CD14-positive monocyte (primary cell): ENCODE measurements at regions not wholly inside any gene's neighbourhood (a gene's known extent, or its start where the extent isn't known, plus 50 kb on each side); places are given as distances from the start of the nearest gene placed in this dataset.

Source experiments
- DNase-seq, 3 donors: peaks; one replicate each; pipeline ENCODE4 v3.0.0-alpha.2; 2011 to 2022
- H2AFZ ChIP-seq: 2 replicates; pipeline ENCODE4 v1.6.0; 2012; ENCODE audit warnings: mild to moderate bottlenecking, low read depth, low read length, inconsistent platforms; ENCODE audit not compliant: insufficient read depth, poor library complexity, severe bottlenecking
- H3K27ac ChIP-seq, 2 donors: 1 replicate in 1 of 2; 2 replicates in 1 of 2; pipeline ENCODE4 v1.5.1; 2012 to 2013; ENCODE audit warnings: low read length in 2 of 2, control low read depth in 1 of 2, inconsistent platforms in 1 of 2, low read depth in 1 of 2, mild to moderate bottlenecking in 1 of 2
- H3K27me3 ChIP-seq, 2 donors: one replicate each; pipeline versions ENCODE4 v1.6.0 to v1.6.1; 2011 to 2013; ENCODE audit warnings: low read length in 2 of 2; ENCODE audit not compliant: control insufficient read depth in 2 of 2, insufficient read depth in 2 of 2
- H3K36me3 ChIP-seq, 2 donors: replicated peaks in 1 of 2; 1 replicate in 1 of 2; 2 replicates in 1 of 2; pipeline versions ENCODE4 v1.5.1 to v1.6.1; 2012 to 2013; ENCODE audit warnings: low read length in 2 of 2, control low read depth in 1 of 2, inconsistent platforms in 1 of 2, mild to moderate bottlenecking in 1 of 2; ENCODE audit not compliant: insufficient read depth in 2 of 2, control insufficient read depth in 1 of 2
- H3K4me1 ChIP-seq, 2 donors: 1 replicate in 1 of 2; 2 replicates in 1 of 2; pipeline versions ENCODE4 v1.5.1 to v1.6.1; 2012 to 2013; ENCODE audit warnings: low read length in 2 of 2, control low read depth in 1 of 2, inconsistent platforms in 1 of 2, mild to moderate bottlenecking in 1 of 2, moderate library complexity in 1 of 2; ENCODE audit not compliant: insufficient read depth in 2 of 2, control insufficient read depth in 1 of 2
- H3K4me2 ChIP-seq: replicated peaks from 2 replicates; pipeline ENCODE3; 2012; ENCODE audit warnings: low read length, moderate library complexity, mild to moderate bottlenecking; ENCODE audit not compliant: poor library complexity, severe bottlenecking; ENCODE audit errors: extremely low read depth
- H3K4me3 ChIP-seq, 3 experiments: fragments of 200-600 bp in 1 of 3; sonication (generic) in 1 of 3; replicated peaks in 1 of 3; 1 replicate in 2 of 3; 2 replicates in 1 of 3; pipeline ENCODE4 v1.5.1; 2011 to 2013; ENCODE audit warnings: low read length in 3 of 3, mild to moderate bottlenecking in 3 of 3, control low read depth in 2 of 3, low read depth in 2 of 3, inconsistent platforms in 1 of 3, moderate library complexity in 1 of 3
- H3K79me2 ChIP-seq: 2 replicates; pipeline ENCODE4 v1.6.0; 2012; ENCODE audit warnings: mild to moderate bottlenecking, control low read depth, inconsistent platforms, low read length, moderate library complexity; ENCODE audit not compliant: insufficient read depth
- H3K9ac ChIP-seq: 2 replicates; pipeline ENCODE4 v1.6.0; 2017; ENCODE audit warnings: low read length, mild to moderate bottlenecking; ENCODE audit not compliant: insufficient read depth, poor library complexity, severe bottlenecking
- H3K9me3 ChIP-seq, 2 donors: replicated peaks in 1 of 2; 1 replicate in 1 of 2; 2 replicates in 1 of 2; pipeline versions ENCODE4 v1.5.1 to v1.6.1; 2012 to 2013; ENCODE audit warnings: low read length in 2 of 2, control low read depth in 1 of 2; ENCODE audit not compliant: control insufficient read depth in 1 of 2, insufficient read depth in 1 of 2
- H4K20me1 ChIP-seq: 2 replicates; pipeline ENCODE4 v1.6.0; 2012; ENCODE audit warnings: mild to moderate bottlenecking, low read length, control low read depth, moderate library complexity; ENCODE audit not compliant: insufficient read depth
- H3K27ac Mint-ChIP-seq, 7 donors: one replicate each; pipeline ENCODE4 v1.8.0; 2020; ENCODE audit warnings: mild to moderate bottlenecking in 7 of 7, mixed read lengths in 7 of 7, moderate library complexity in 6 of 7, inconsistent platforms in 2 of 7
- H3K27me3 Mint-ChIP-seq, 3 donors: one replicate each; pipeline ENCODE4 v1.8.0; 2021 to 2022; ENCODE audit warnings: low read depth in 3 of 3, mild to moderate bottlenecking in 3 of 3, mixed read lengths in 3 of 3, moderate library complexity in 3 of 3, inconsistent platforms in 1 of 3
- H3K36me3 Mint-ChIP-seq, 2 donors: one replicate each; pipeline ENCODE4 v1.8.0; 2020; ENCODE audit warnings: mixed read lengths in 2 of 2, inconsistent platforms in 1 of 2, mild to moderate bottlenecking in 1 of 2
- H3K4me1 Mint-ChIP-seq: one replicate; pipeline ENCODE4 v1.8.0; 2020; ENCODE audit warnings: mild to moderate bottlenecking, mixed read lengths
- H3K4me3 Mint-ChIP-seq, 2 donors: one replicate each; pipeline ENCODE4 v1.8.0; 2020; ENCODE audit warnings: mild to moderate bottlenecking in 2 of 2, mixed read lengths in 2 of 2, moderate library complexity in 1 of 2
- H3K9me3 Mint-ChIP-seq, 7 donors: one replicate each; pipeline ENCODE4 v1.8.0; 2020 to 2022; ENCODE audit warnings: mixed read lengths in 7 of 7, mild to moderate bottlenecking in 6 of 7, moderate library complexity in 6 of 7, inconsistent platforms in 2 of 7
- WGBS: methylation state at CpG from one replicate; pipeline ENCODE4 v1.1.5; 2013; ENCODE audit warnings: missing lambda C conversion rate; ENCODE audit not compliant: insufficient coverage; 5-methylcytosine and 5-hydroxymethylcytosine counted together
- intact Hi-C, 2 donors: fragments of 100-400 bp; cut with micrococcal nuclease; formaldehyde crosslinking; loops; one replicate each; pipeline versions ENCODE4 v1.15.0 to v1.15.1; 2023
- TF ChIP-seq, protein P1 (sequence below): fragments of 200-600 bp; IDR thresholded peaks from one replicate; pipeline ENCODE4 v1.8.0; 2022; ENCODE audit warnings: antibody characterized with exemption, mild to moderate bottlenecking

- no peaks in the 10 kb centered on the region for H3K9me3 ChIP-seq
- no peak overlapping the region for H3K27ac ChIP-seq
- TF ChIP-seq, protein P1, sequence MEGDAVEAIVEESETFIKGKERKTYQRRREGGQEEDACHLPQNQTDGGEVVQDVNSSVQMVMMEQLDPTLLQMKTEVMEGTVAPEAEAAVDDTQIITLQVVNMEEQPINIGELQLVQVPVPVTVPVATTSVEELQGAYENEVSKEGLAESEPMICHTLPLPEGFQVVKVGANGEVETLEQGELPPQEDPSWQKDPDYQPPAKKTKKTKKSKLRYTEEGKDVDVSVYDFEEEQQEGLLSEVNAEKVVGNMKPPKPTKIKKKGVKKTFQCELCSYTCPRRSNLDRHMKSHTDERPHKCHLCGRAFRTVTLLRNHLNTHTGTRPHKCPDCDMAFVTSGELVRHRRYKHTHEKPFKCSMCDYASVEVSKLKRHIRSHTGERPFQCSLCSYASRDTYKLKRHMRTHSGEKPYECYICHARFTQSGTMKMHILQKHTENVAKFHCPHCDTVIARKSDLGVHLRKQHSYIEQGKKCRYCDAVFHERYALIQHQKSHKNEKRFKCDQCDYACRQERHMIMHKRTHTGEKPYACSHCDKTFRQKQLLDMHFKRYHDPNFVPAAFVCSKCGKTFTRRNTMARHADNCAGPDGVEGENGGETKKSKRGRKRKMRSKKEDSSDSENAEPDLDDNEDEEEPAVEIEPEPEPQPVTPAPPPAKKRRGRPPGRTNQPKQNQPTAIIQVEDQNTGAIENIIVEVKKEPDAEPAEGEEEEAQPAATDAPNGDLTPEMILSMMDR: no peak
- H3K27me3 Mint-ChIP-seq: peaks cover 4 to 15% (median 12%) of the 10 kb centered on the region in 3 donors
- peak overlapping the region in 1 of 7 donors; percentile 21 for H3K27ac Mint-ChIP-seq
- no peak overlapping the region for H3K4me3 Mint-ChIP-seq
- H3K27me3 ChIP-seq: no peaks in the 10 kb centered on the region
- no peaks in the 10 kb centered on the region for H3K4me1 ChIP-seq
- 100% methylated on average over 4 of the region's 8 CpGs for WGBS
- H3K36me3 ChIP-seq: no peaks in the 10 kb centered on the region
- H3K36me3 Mint-ChIP-seq: no peaks in the 10 kb centered on the region
- no peak overlapping the region for H2AFZ ChIP-seq
- H3K4me3 ChIP-seq: no peak overlapping the region
- no peaks in the 10 kb centered on the region for H3K79me2 ChIP-seq
- H3K4me1 Mint-ChIP-seq: no peaks in the 10 kb centered on the region
- no peak for DNase-seq
- no peaks in the 10 kb centered on the region for H4K20me1 ChIP-seq
- no peak overlapping the region for H3K9ac ChIP-seq
- H3K4me2 ChIP-seq: no peak overlapping the region
- H3K9me3 Mint-ChIP-seq: no peaks in the 10 kb centered on the region
- intact Hi-C loops: no loop called here
Measured at GRCh38 chr10:124892031-124892430, 49.9 kb upstream of the ZRANB1 start.
